Fibroblast of skin of scalp (primary cell): ENCODE measurements at regions not wholly inside any gene's neighbourhood (a gene's known extent, or its start where the extent isn't known, plus 50 kb on each side); places are given as distances from the start of the nearest gene placed in this dataset.
"Not testable (repeated sequence)": the region's sequence is repeated elsewhere in the genome, so short reads cannot be mapped to it uniquely, and the experiment has no call there.

Experiments used
- DNase-seq: peaks from one replicate; pipeline ENCODE4 v3.0.0-alpha.2; 2013

GRCh38 chr2:111291566-111291965 lies 170.9 kb downstream of the BCL2L11 start:
- not testable (repeated sequence) for DNase-seq

- not testable (repeated sequence) for DNase-seq
These were observed 171.7 kb downstream of the BCL2L11 start for GRCh38 chr2:111292232-111292968.

- DNase-seq = not testable (repeated sequence)
These were observed 174.0 kb downstream of the BCL2L11 start for GRCh38 chr2:111294699-111295098.

- DNase-seq = not testable (repeated sequence)
These were observed 175.5 kb downstream of the BCL2L11 start for GRCh38 chr2:111296122-111296804.

DNA sequence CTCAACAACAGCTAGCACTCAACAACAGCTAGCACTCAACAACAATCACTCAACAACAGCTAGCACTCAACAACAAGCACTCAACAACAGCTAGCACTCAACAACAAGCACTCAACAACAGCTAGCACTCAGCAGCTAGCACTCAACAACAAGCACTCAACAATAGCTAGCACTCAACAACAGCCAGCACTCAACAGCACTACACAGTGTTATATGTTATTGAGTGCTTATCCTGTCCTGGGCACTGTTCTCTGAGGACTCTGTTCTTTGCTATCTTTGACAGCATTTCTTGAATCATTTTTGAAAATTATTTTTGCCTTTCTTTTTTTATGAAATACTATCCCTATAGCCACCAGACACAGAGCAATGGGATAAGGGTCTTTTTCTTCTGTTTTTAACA lies 176.4 kb downstream of the BCL2L11 start:
- DNase-seq = not testable (repeated sequence)

- not testable (repeated sequence) for DNase-seq
These were observed 178.2 kb downstream of the BCL2L11 start for GRCh38 chr2:111298927-111299326.

DNA sequence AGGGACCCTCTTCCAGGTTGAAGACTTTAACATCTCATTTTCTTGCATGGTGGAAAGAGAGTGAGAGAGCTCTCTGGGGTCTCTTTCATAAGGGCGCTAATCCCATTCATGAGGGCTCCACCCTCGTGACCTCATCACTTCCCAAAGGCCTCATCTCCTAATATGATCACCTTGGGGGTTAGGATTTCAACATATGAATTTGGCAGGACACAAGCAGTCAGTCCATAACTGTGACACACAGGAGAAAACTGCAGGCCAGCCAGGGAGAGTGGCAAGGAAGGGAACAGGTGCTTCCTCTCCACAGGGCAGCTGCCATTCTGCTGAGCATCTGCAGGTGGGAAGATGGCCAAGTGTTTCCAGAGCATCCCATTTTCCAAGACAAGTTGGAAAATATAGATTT lies 178.9 kb downstream of the BCL2L11 start:
- DNase-seq = not testable (repeated sequence)

DNA sequence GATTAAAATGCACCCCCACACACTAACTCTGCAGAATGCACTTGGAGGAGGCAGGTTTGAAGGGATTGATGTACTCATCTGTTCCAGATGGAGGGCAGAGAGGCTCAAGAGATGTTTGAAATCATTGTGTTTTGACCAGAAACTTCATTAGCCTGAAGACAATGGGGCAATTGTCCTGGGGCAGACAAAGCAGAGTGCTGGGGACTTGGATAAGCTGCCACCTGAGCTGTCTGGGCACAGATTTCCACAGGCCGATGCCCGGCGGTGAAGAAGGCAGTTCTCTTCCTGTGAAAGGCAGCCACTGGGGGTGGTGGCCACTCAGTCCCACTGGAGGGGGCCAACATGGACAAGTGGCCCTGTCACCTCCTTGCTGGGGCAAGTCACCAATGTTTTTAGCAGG lies 181.0 kb downstream of the BCL2L11 start:
- not testable (repeated sequence) for DNase-seq

GRCh38 chr2:111302397-111303218 lies 181.9 kb downstream of the BCL2L11 start:
- peak; percentile 4 for DNase-seq

DNA sequence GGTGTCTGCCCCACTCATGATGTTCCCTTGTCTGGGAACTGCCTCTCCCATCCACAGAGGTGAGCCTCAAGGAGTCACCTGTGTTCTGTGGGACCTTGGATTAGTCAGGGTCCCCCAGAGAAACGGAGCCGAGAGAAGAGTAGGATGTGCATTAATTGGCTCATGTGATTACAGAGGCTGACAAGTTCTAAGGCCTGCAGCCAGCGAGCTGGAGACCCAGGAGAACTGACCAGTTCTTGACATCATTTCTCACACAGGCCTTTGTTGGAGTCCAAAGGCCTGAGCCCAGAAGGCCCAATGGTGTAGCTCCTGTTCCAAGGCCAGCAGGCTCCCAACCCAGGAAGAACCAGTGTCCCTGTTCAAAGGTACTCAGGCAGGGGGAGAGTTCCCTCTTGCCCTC lies 186.6 kb downstream of the BCL2L11 start:
- not testable (repeated sequence) for DNase-seq

DNA sequence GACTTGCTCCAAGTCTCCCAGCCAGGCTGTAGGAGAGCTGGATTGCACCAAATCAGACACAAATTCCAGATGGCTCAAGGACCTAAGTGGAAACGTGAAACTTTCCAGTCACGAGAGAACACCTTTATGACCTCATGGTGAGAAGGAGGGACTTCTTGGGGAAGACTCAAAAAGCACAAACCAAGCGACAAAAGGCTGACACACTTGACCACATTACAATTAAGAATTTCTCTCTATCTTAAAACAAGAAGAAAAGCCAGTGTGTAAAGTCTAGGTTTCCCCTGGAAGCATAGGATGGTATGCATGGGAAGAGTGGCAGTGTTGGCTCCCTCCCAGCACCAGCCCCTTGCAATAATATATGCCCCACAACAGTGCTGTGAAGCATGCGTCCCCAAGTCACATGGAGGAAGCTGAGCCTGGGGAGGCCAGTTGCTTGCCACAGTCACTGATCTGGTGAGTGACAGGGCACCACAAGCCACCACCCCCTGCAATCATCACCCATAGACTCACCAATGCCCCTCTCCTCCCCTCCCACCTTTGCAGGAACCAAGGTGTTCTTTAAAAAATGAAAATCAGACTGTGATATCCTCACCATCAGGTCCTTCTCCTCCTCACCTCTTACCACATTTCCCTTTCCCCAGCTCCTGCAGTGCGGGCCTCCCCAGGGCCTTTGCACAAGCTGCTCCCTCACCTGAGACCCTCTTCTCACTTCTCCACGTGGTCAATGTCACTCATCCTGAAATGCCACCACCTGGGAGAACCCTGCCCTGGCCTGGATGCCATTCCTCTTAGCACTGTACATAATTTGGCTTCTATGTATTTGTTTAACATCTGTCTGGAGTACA lies 188.7 kb downstream of the BCL2L11 start:
- DNase-seq = not testable (repeated sequence)

DNA sequence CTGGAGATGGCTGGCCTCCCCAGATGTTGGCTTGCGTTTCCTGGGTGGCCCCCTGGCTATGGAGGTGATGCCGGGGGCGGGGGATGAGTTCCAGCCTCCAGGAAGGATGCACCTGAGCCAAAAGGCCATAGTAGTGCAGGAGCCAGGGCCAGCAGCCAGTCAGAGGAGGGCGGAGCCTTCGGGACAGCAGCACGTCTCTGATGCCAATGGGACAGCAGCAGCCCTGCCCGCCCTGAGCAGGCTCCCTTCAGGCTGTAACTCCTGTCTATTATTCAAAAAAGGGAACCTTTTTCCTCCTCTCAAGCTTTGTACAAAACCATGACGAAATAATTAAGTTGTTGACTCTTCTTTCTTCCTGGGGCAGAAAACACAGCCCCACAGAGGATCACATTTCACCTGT lies 189.7 kb downstream of the BCL2L11 start:
- DNase-seq = not testable (repeated sequence)

- not testable (repeated sequence) for DNase-seq
These were observed 190.9 kb downstream of the BCL2L11 start for GRCh38 chr2:111311568-111311967.

- peak; percentile 89 for DNase-seq
These were observed 192.3 kb downstream of the BCL2L11 start for GRCh38 chr2:111312897-111313607.

- DNase-seq = peak; percentile 5
These were observed 193.0 kb downstream of the BCL2L11 start for GRCh38 chr2:111313711-111314110.

DNA sequence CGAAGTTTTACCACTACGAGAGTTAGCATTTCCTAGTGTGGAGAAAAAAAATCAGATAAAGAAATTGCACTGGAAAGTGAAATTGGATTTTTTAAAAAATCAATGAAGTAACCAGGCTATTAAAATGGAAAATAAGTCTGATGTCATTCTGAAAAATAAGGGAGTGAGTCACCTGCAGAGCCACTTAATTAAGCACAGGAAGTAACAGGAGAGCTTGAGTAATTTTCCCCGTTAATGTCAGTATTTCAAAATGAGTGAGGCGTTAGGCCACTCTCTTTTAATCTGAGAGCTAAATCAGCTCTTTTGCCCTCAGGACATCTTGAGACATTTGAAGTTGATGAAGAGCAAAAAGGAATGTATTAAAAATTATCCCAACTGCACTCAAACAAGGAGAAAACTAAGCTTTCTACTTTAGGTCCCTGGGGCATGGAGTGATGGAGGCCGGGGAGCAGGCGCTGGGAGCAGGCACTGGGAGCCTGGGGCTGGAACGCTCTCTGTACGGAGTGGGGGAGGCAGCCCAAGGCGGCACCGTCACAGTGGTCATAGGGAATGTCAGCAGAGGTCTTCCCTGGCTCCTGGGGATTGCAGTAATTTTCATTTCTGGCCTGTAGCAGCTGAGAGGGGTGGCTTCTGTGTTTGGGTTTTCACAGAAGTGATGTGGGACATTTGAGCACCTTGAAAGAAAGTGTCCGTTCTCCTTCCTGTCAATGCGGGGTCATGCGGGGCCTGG lies 194.6 kb downstream of the BCL2L11 start:
- not testable (repeated sequence) for DNase-seq

- not testable (repeated sequence) for DNase-seq
These were observed 195.6 kb downstream of the BCL2L11 start for GRCh38 chr2:111316221-111316741.

- not testable (repeated sequence) for DNase-seq
These were observed 196.3 kb downstream of the BCL2L11 start for GRCh38 chr2:111316881-111317549.

GRCh38 chr2:111319552-111319951 lies 198.8 kb downstream of the BCL2L11 start:
- not testable (repeated sequence) for DNase-seq

DNA sequence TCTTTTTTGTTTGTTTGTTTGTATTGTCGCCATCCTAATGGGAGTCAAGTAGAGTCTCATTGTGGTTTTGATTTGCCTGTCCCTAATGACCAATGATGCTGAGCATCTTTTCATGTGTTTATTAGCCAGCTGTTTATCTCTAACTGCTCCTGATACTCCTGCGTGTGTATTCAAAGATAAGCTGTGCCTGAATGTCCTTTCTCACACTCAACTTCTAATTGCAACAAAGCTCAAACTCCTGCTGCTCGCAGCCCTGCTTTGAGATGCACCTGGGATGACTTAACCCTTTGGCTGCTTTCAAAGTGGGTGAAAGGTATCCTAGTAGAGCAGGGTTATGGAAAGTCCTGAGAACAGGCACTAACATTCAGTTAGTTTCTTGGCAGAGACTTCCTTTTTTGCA lies 199.6 kb downstream of the BCL2L11 start:
- not testable (repeated sequence) for DNase-seq
